Tibial nerve (tissue), 4 donors: ENCODE measurements at regions not wholly inside any gene's neighbourhood (a gene's known extent, or its start where the extent isn't known, plus 50 kb on each side); places are given as distances from the start of the nearest gene placed in this dataset.

Experiments
- EP300 ChIP-seq, 2 donors: sonication (generic); formaldehyde crosslinking; IDR thresholded peaks; one replicate each; pipeline ENCODE4 v1.6.1; 2017; ENCODE audit warnings: antibody characterized with exemption in 2 of 2, mild to moderate bottlenecking in 1 of 2
- POLR2A ChIP-seq, 2 donors: fragments of 450-650 bp; IDR thresholded peaks; one replicate each; pipeline ENCODE4 v1.6.1; 2017; ENCODE audit warnings: antibody characterized with exemption in 2 of 2, mild to moderate bottlenecking in 2 of 2, moderate library complexity in 2 of 2
- TF ChIP-seq, protein P1 (sequence below), 5 experiments: fragments of 200-600 bp in 3 of 5; fragments of 450-650 bp in 2 of 5; sonication (generic) in 3 of 5; IDR thresholded peaks; one replicate each; pipeline ENCODE4 v1.5.1; 2016 to 2019; ENCODE audit warnings: antibody characterized with exemption in 5 of 5, mild to moderate bottlenecking in 3 of 5, moderate library complexity in 2 of 5

DNA sequence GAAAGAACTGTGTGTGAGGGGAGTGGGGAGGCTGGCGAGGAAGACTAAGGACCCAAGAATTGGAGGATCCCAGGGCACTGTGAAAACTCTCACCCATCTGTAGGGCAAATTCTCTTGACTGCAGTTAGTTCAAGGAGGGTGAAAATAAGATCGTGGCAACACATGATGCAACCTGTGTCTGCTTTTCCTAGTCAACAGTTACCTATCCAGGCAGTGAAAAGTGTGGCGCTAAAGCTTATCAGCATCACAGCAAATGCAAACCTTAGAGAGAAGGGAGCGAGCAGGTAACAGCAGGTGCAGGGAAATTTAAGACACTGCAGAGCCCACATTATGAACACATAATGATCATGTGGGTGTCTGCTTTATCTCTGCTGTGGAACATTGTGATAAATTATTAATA is 97.7 kb upstream of the SGK1 start:
- TF ChIP-seq, protein P1, sequence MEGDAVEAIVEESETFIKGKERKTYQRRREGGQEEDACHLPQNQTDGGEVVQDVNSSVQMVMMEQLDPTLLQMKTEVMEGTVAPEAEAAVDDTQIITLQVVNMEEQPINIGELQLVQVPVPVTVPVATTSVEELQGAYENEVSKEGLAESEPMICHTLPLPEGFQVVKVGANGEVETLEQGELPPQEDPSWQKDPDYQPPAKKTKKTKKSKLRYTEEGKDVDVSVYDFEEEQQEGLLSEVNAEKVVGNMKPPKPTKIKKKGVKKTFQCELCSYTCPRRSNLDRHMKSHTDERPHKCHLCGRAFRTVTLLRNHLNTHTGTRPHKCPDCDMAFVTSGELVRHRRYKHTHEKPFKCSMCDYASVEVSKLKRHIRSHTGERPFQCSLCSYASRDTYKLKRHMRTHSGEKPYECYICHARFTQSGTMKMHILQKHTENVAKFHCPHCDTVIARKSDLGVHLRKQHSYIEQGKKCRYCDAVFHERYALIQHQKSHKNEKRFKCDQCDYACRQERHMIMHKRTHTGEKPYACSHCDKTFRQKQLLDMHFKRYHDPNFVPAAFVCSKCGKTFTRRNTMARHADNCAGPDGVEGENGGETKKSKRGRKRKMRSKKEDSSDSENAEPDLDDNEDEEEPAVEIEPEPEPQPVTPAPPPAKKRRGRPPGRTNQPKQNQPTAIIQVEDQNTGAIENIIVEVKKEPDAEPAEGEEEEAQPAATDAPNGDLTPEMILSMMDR (IDR thresholded peaks at IDR 0.05) = no peak
- TF ChIP-seq EP300 (IDR thresholded peaks at IDR 0.05) (no peak), POLR2A (IDR thresholded peaks at IDR 0.05) (no peak)
